HEK293 (cell line): ENCODE measurements at regions not wholly inside any gene's neighbourhood (a gene's known extent, or its start where the extent isn't known, plus 50 kb on each side); places are given as distances from the start of the nearest gene placed in this dataset.

Source experiments
- CTCF ChIA-PET: fragments of 350-600 bp; formaldehyde crosslinking; extraction: SDS; loops from one replicate; lab custom pipeline; 2021; ENCODE audit warnings: antibody characterized with exemption; lab: Yijun Ruan, JAX
- POLR2A ChIA-PET: fragments of 300-600 bp; formaldehyde crosslinking; extraction: SDS; loops from one replicate; lab custom pipeline; 2020; ENCODE audit warnings: antibody characterized with exemption, inconsistent platforms; lab: Yijun Ruan, JAX
- H3K27ac ChIP-seq: fragments of 200-500 bp; sonication (Bioruptor generic); 2 replicates; pipeline ENCODE4 v1.5.1; 2014; ENCODE audit warnings: low read depth, low read length, control low read depth, inconsistent platforms; ENCODE audit errors: extremely low read depth
- H3K36me3 ChIP-seq, 2 experiments: fragments of 200-500 bp in 1 of 2; sonication (Bioruptor generic) in 1 of 2; 1 replicate in 1 of 2; 2 replicates in 1 of 2; pipeline ENCODE4 v1.5.1; 2014 to 2017; ENCODE audit warnings: inconsistent platforms in 2 of 2, low read length in 2 of 2; ENCODE audit not compliant: control insufficient read depth in 2 of 2, insufficient read depth in 1 of 2
- H3K4me1 ChIP-seq: fragments of 200-500 bp; sonication (Bioruptor generic); 2 replicates; pipeline ENCODE4 v1.5.1; 2014; ENCODE audit warnings: mild to moderate bottlenecking, low read length, inconsistent platforms; ENCODE audit not compliant: control insufficient read depth, insufficient read depth
- H3K4me3 ChIP-seq: 2 replicates; pipeline ENCODE4 v1.5.1; 2011; ENCODE audit warnings: low read depth, mild to moderate bottlenecking, control low read depth, low read length, moderate library complexity
- H3K9me3 ChIP-seq: fragments of 200-500 bp; sonication (Bioruptor generic); 2 replicates; pipeline ENCODE4 v1.5.1; 2014; ENCODE audit warnings: low read depth, low read length, inconsistent platforms; ENCODE audit not compliant: control insufficient read depth, insufficient read depth
- GLI2 ChIP-seq: fragments of 450-650 bp; formaldehyde crosslinking; IDR thresholded peaks from 2 replicates; pipeline ENCODE4; 2017; ENCODE audit warnings: missing biosample characterization, missing genetic modification characterization, low read depth, borderline replicate concordance
- SALL2 ChIP-seq: fragments of 450-650 bp; formaldehyde crosslinking; IDR thresholded peaks from 2 replicates; pipeline ENCODE4 v1.5.0; 2017; ENCODE audit warnings: missing biosample characterization, mild to moderate bottlenecking, missing genetic modification characterization, borderline replicate concordance
- SETDB1 ChIP-seq: IDR thresholded peaks from one replicate; pipeline ENCODE4 v1.6.1; 2017; ENCODE audit warnings: mild to moderate bottlenecking, low read length, moderate library complexity, mixed read lengths; ENCODE audit not compliant: insufficient read length
- ZBTB6 ChIP-seq: fragments of 450-650 bp; formaldehyde crosslinking; IDR thresholded peaks from 2 replicates; pipeline ENCODE4 v1.5.1; 2017; ENCODE audit warnings: missing biosample characterization, missing genetic modification characterization
- ZFP37 ChIP-seq: fragments of 450-650 bp; formaldehyde crosslinking; IDR thresholded peaks from 2 replicates; pipeline ENCODE4 v1.5.1; 2016; ENCODE audit warnings: missing biosample characterization, missing genetic modification characterization
- ZNF112 ChIP-seq: fragments of 450-650 bp; formaldehyde crosslinking; IDR thresholded peaks from 2 replicates; pipeline ENCODE4 v1.5.0; 2017; ENCODE audit warnings: missing biosample characterization, missing genetic modification characterization
- ZNF148 ChIP-seq: fragments of 450-650 bp; formaldehyde crosslinking; IDR thresholded peaks from 2 replicates; pipeline ENCODE4 v1.5.0; 2017; ENCODE audit warnings: missing biosample characterization, missing genetic modification characterization, borderline replicate concordance
- ZNF174 ChIP-seq: fragments of 450-650 bp; formaldehyde crosslinking; IDR thresholded peaks from 2 replicates; pipeline ENCODE4 v1.5.0; 2017; ENCODE audit warnings: missing biosample characterization, mild to moderate bottlenecking, missing genetic modification characterization
- ZNF214 ChIP-seq: fragments of 450-650 bp; formaldehyde crosslinking; IDR thresholded peaks from 2 replicates; pipeline ENCODE4 v1.5.1; 2017; ENCODE audit warnings: missing biosample characterization, mild to moderate bottlenecking, missing genetic modification characterization, borderline replicate concordance
- ZNF26 ChIP-seq: fragments of 450-650 bp; formaldehyde crosslinking; IDR thresholded peaks from 2 replicates; pipeline ENCODE4 v1.5.1; 2016; ENCODE audit warnings: missing biosample characterization, missing genetic modification characterization
- ZNF37A ChIP-seq: fragments of 450-650 bp; IDR thresholded peaks from 2 replicates; pipeline ENCODE4 v1.5.1; 2018; ENCODE audit warnings: missing biosample characterization, missing genetic modification characterization
- ZNF433 ChIP-seq: fragments of 450-650 bp; formaldehyde crosslinking; IDR thresholded peaks from 2 replicates; pipeline ENCODE4 v1.5.1; 2016; ENCODE audit warnings: missing biosample characterization, missing genetic modification characterization, low read depth
- ZNF529 ChIP-seq: fragments of 450-650 bp; formaldehyde crosslinking; IDR thresholded peaks from 2 replicates; pipeline ENCODE4 v1.5.1; 2017; ENCODE audit warnings: missing genetic modification characterization, missing biosample characterization; ENCODE audit not compliant: insufficient replicate concordance
- ZNF558 ChIP-seq: fragments of 450-650 bp; formaldehyde crosslinking; IDR thresholded peaks from 2 replicates; pipeline ENCODE4 v1.5.1; 2016; ENCODE audit warnings: missing biosample characterization, missing genetic modification characterization
- ZNF624 ChIP-seq: fragments of 450-650 bp; formaldehyde crosslinking; IDR thresholded peaks from 2 replicates; pipeline ENCODE4 v1.5.1; 2017; ENCODE audit warnings: missing biosample characterization, missing genetic modification characterization
- ZNF654 ChIP-seq: fragments of 450-650 bp; formaldehyde crosslinking; IDR thresholded peaks from 2 replicates; pipeline ENCODE4 v1.5.1; 2016; ENCODE audit warnings: low read depth, missing biosample characterization, missing genetic modification characterization
- ZNF792 ChIP-seq: fragments of 450-650 bp; formaldehyde crosslinking; IDR thresholded peaks from 2 replicates; pipeline ENCODE4 v1.5.1; 2016; ENCODE audit warnings: missing biosample characterization, missing genetic modification characterization
- ZNF830 ChIP-seq: fragments of 450-650 bp; IDR thresholded peaks from 2 replicates; pipeline ENCODE4 v1.5.0; 2018; ENCODE audit warnings: missing biosample characterization, missing genetic modification characterization, low read depth, mild to moderate bottlenecking, moderate library complexity
- ZSCAN16 ChIP-seq: fragments of 450-650 bp; formaldehyde crosslinking; IDR thresholded peaks from 2 replicates; pipeline ENCODE4 v1.5.1; 2016; ENCODE audit warnings: missing biosample characterization, missing genetic modification characterization
- TF ChIP-seq, protein P1 (sequence below): fragments of 450-650 bp; formaldehyde crosslinking; IDR thresholded peaks from 2 replicates; pipeline ENCODE4 v1.5.1; 2016; ENCODE audit warnings: missing biosample characterization, missing genetic modification characterization, low read depth
- TF ChIP-seq, protein P2 (sequence below): fragments of 450-650 bp; formaldehyde crosslinking; IDR thresholded peaks from 2 replicates; pipeline ENCODE4 v1.5.1; 2016; ENCODE audit warnings: missing biosample characterization, missing genetic modification characterization
- TF ChIP-seq, protein P3 (sequence below): fragments of 450-650 bp; formaldehyde crosslinking; IDR thresholded peaks from 2 replicates; pipeline ENCODE4 v1.5.1; 2016; ENCODE audit warnings: missing biosample characterization, missing genetic modification characterization

DNA sequence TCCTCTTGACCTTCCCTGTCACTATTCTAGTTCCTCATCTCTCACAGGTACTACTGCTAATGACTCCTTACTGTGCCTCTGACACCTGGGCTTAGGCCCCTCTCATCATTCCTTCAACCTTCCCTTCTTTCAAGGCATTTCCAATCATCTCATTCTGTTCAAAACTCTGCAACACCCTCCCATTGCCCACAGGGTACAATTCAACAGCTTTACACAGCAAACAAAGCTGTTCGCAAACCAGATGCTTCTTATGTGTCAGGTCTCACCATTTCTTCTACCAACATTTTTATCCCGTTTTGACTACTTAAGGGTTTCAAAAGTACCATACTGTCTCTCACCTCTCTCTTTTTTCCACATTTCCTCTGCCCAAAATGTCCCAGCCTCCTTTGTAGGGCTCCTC, 84.4 kb upstream of the ID4 start:
- H3K9me3 ChIP-seq: no peaks in the 10 kb centered on the region
- POLR2A ChIA-PET: interaction anchor here (1.3 kb wide), 1 partner anchor 85 kb away, joined by 3 read pairs; no protein-coding TSS in a partner anchor
- TF ChIP-seq ZNF112 (tag by site-specific recombination) (no peak), SALL2 (no peak)
- TF ChIP-seq, protein P1, sequence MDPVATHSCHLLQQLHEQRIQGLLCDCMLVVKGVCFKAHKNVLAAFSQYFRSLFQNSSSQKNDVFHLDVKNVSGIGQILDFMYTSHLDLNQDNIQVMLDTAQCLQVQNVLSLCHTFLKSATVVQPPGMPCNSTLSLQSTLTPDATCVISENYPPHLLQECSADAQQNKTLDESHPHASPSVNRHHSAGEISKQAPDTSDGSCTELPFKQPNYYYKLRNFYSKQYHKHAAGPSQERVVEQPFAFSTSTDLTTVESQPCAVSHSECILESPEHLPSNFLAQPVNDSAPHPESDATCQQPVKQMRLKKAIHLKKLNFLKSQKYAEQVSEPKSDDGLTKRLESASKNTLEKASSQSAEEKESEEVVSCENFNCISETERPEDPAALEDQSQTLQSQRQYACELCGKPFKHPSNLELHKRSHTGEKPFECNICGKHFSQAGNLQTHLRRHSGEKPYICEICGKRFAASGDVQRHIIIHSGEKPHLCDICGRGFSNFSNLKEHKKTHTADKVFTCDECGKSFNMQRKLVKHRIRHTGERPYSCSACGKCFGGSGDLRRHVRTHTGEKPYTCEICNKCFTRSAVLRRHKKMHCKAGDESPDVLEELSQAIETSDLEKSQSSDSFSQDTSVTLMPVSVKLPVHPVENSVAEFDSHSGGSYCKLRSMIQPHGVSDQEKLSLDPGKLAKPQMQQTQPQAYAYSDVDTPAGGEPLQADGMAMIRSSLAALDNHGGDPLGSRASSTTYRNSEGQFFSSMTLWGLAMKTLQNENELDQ (tag by site-specific recombination): no peak
- TF ChIP-seq, protein P2, sequence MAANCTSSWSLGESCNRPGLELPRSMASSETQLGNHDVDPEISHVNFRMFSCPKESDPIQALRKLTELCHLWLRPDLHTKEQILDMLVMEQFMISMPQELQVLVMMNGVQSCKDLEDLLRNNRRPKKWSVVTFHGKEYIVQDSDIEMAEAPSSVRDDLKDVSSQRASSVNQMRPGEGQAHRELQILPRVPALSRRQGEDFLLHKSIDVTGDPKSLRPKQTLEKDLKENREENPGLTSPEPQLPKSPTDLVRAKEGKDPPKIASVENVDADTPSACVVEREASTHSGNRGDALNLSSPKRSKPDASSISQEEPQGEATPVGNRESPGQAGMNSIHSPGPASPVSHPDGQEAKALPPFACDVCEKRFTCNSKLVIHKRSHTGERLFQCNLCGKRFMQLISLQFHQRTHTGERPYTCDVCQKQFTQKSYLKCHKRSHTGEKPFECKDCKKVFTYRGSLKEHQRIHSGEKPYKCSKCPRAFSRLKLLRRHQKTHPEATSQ (tag by site-specific recombination): no peak
- TF ChIP-seq, all 188 proteins: peak for 0
- no peaks in the 10 kb centered on the region for H3K36me3 ChIP-seq
- no peaks in the 10 kb centered on the region; the same call in 1 of the 2 replicates for H3K4me1 ChIP-seq
- H3K27ac ChIP-seq: no peak overlapping the region
- CTCF ChIA-PET: no interaction called here
- H3K4me3 ChIP-seq: no peak overlapping the region

GRCh38 chr6:19753826-19754225, 83.3 kb upstream of the ID4 start:
- H3K4me1 ChIP-seq: no peaks in the 10 kb centered on the region; the same call in 1 of the 2 replicates
- CTCF ChIA-PET: no interaction called here
- no peaks in the 10 kb centered on the region for H3K9me3 ChIP-seq
- POLR2A ChIA-PET: interaction anchor here (1.3 kb wide), 1 partner anchor 84 kb away, joined by 3 read pairs; no protein-coding TSS in a partner anchor
- no peak overlapping the region for H3K27ac ChIP-seq
- no peaks in the 10 kb centered on the region for H3K36me3 ChIP-seq
- no peak overlapping the region for H3K4me3 ChIP-seq
- TF ChIP-seq ZNF558 (no peak), GLI2 (no peak), ZNF148 (no peak), ZNF654 (no peak), ZNF433 (tag by site-specific recombination) (no peak), ZNF624 (no peak), ZNF830 (tag by site-specific recombination) (no peak), ZNF214 (tag by site-specific recombination) (no peak), ZNF26 (tag by site-specific recombination) (no peak), ZNF529 (tag by site-specific recombination) (no peak), ZNF792 (no peak), ZFP37 (tag by site-specific recombination) (no peak), SETDB1 (no peak), ZSCAN16 (tag by site-specific recombination) (no peak), ZBTB6 (tag by site-specific recombination) (no peak), ZNF37A (tag by site-specific recombination) (no peak), ZNF174 (tag by site-specific recombination) (no peak)
- TF ChIP-seq, protein P3, sequence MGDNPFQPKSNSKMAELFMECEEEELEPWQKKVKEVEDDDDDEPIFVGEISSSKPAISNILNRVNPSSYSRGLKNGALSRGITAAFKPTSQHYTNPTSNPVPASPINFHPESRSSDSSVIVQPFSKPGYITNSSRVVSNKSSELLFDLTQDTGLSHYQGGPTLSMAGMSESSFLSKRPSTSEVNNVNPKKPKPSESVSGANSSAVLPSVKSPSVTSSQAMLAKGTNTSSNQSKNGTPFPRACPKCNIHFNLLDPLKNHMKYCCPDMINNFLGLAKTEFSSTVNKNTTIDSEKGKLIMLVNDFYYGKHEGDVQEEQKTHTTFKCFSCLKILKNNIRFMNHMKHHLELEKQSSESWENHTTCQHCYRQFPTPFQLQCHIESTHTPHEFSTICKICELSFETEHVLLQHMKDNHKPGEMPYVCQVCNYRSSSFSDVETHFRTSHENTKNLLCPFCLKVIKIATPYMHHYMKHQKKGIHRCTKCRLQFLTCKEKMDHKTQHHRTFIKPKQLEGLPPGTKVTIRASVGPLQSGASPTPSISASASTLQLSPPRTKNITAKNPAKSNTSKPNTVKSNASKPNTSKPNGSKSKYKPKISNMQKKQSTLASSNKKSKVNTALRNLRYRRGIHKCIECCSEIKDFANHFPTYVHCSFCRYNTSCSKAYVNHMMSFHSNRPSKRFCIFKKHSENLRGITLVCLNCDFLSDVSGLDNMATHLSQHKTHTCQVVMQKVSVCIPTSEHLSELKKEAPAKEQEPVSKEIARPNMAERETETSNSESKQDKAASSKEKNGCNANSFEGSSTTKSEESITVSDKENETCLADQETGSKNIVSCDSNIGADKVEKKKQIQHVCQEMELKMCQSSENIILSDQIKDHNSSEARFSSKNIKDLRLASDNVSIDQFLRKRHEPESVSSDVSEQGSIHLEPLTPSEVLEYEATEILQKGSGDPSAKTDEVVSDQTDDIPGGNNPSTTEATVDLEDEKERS (tag by site-specific recombination): no peak
